Esophagus muscularis mucosa (tissue), 4 donors: ENCODE measurements at regions not wholly inside any gene's neighbourhood (a gene's known extent, or its start where the extent isn't known, plus 50 kb on each side); places are given as distances from the start of the nearest gene placed in this dataset.

ENCODE experiments used
- EP300 ChIP-seq: sonication (generic); formaldehyde crosslinking; IDR thresholded peaks from one replicate; pipeline ENCODE4 v1.6.1; 2017; ENCODE audit warnings: antibody characterized with exemption
- POLR2A ChIP-seq: fragments of 450-650 bp; IDR thresholded peaks from one replicate; pipeline ENCODE4 v1.6.1; 2017; ENCODE audit warnings: antibody characterized with exemption, moderate library complexity, mild to moderate bottlenecking, low read depth
- TF ChIP-seq, protein P1 (sequence below), 3 experiments: fragments of 200-600 bp in 2 of 3; fragments of 450-650 bp in 1 of 3; sonication (generic) in 2 of 3; IDR thresholded peaks; one replicate each; pipeline ENCODE4 v1.5.1; 2017 to 2019; ENCODE audit warnings: antibody characterized with exemption in 3 of 3, mild to moderate bottlenecking in 2 of 3, moderate library complexity in 1 of 3

DNA sequence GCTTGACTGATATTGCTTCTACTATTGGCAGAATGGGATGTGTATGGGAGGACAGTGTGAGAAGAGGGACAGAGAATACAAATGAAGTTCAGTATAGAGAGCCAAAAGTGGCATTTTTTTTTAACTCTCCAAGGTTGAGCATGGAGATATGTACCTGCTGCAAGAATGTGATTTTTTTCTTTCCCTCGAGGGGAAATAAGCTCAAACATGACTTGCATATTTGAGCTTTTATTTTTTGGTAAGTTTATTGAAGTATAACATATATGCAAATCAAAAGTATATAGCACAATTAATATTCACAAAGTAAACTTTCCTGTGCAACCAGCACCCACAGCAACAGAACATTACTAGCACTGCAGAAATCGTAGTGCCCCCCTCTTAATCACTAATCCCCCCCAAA is 285.7 kb upstream of the ADRA1B start:
- TF ChIP-seq EP300, result no peak
- TF ChIP-seq, protein P1, sequence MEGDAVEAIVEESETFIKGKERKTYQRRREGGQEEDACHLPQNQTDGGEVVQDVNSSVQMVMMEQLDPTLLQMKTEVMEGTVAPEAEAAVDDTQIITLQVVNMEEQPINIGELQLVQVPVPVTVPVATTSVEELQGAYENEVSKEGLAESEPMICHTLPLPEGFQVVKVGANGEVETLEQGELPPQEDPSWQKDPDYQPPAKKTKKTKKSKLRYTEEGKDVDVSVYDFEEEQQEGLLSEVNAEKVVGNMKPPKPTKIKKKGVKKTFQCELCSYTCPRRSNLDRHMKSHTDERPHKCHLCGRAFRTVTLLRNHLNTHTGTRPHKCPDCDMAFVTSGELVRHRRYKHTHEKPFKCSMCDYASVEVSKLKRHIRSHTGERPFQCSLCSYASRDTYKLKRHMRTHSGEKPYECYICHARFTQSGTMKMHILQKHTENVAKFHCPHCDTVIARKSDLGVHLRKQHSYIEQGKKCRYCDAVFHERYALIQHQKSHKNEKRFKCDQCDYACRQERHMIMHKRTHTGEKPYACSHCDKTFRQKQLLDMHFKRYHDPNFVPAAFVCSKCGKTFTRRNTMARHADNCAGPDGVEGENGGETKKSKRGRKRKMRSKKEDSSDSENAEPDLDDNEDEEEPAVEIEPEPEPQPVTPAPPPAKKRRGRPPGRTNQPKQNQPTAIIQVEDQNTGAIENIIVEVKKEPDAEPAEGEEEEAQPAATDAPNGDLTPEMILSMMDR (IDR thresholded peaks at IDR 0.05), result no peak
- no peak for TF ChIP-seq POLR2A
